Thyroid gland (tissue), 4 donors: ENCODE measurements at regions not wholly inside any gene's neighbourhood (a gene's known extent, or its start where the extent isn't known, plus 50 kb on each side); places are given as distances from the start of the nearest gene placed in this dataset.

Experiments
- CTCF ChIP-seq, 6 experiments: fragments of 200-600 bp in 3 of 6; fragments of 450-650 bp in 3 of 6; sonication (generic) in 3 of 6; IDR thresholded peaks; one replicate each; pipeline ENCODE4 v1.5.1; 2016 to 2019; ENCODE audit warnings: antibody characterized with exemption in 6 of 6, mild to moderate bottlenecking in 2 of 6, inconsistent platforms in 1 of 6, moderate library complexity in 1 of 6
- POLR2A ChIP-seq, 2 donors: fragments of 450-650 bp; IDR thresholded peaks; one replicate each; pipeline ENCODE4 v1.6.1; 2017; ENCODE audit warnings: antibody characterized with exemption in 2 of 2, mild to moderate bottlenecking in 2 of 2, moderate library complexity in 1 of 2

- TF ChIP-seq CTCF (IDR thresholded peaks at IDR 0.05): no peak
- no peak for TF ChIP-seq POLR2A (IDR thresholded peaks at IDR 0.05)
Measured at GRCh38 chr10:106173838-106174237, 990.7 kb downstream of the SORCS1 start.
